ENCODE measurements at regions not wholly inside any gene's neighbourhood (a gene's known extent, or its start where the extent isn't known, plus 50 kb on each side); places are given as distances from the start of the nearest gene placed in this dataset.

GRCh38 chr11:115085461-115086210 is 407.3 kb downstream of the NXPE2 start:
- no peak for DNase-seq

GRCh38 chr11:115087791-115088190 is 409.5 kb downstream of the NXPE2 start:
- no peak for DNase-seq

- DNase-seq: no peak
Measured at GRCh38 chr11:115092516-115092915, 411.7 kb downstream of the CADM1 start.

GRCh38 chr11:115097796-115098408 is 406.3 kb downstream of the CADM1 start:
- DNase-seq: no peak

GRCh38 chr11:115100706-115101105 is 403.5 kb downstream of the CADM1 start:
- DNase-seq: no peak

GRCh38 chr11:115103921-115104320 is 400.3 kb downstream of the CADM1 start:
- DNase-seq: no peak

- DNase-seq: no peak
Measured at GRCh38 chr11:115104851-115105453, 399.3 kb downstream of the CADM1 start.

- DNase-seq: no peak
Measured at GRCh38 chr11:115111066-115111465, 393.1 kb downstream of the CADM1 start.

- no peak for DNase-seq
Measured at GRCh38 chr11:115112754-115113153, 391.5 kb downstream of the CADM1 start.

GRCh38 chr11:115117956-115118493 is 386.2 kb downstream of the CADM1 start:
- no peak for DNase-seq

- no peak for DNase-seq
Measured at GRCh38 chr11:115119146-115119545, 385.1 kb downstream of the CADM1 start.

Data from hematopoietic multipotent progenitor cell treated with erythropoietin and hydrocortisone succinate and interleukin-3 and kit ligand, for 6 days (in vitro differentiated cells).